GM23338 (cell line): ENCODE measurements at regions not wholly inside any gene's neighbourhood (a gene's known extent, or its start where the extent isn't known, plus 50 kb on each side); places are given as distances from the start of the nearest gene placed in this dataset.

Experiments used
- ATAC-seq: fragments of 200-7000 bp; cut with Tn5 transposase; 3 replicates; pipeline ENCODE4 v1.9.1; 2020
- DNase-seq: peaks from one replicate; pipeline ENCODE4 v3.0.0-alpha.2; 2015; ENCODE audit warnings: low spot score
- H2AFZ ChIP-seq: fragments of 200-600 bp; sonication (generic); 2 replicates; pipeline ENCODE4 v1.8.0; 2016; ENCODE audit warnings: antibody characterized with exemption, mild to moderate bottlenecking, moderate library complexity
- H3F3A ChIP-seq: fragments of 200-600 bp; sonication (generic); replicated peaks from 2 replicates; pipeline ENCODE4 v1.8.0; 2017; ENCODE audit warnings: antibody characterized with exemption, mixed run types, low read depth
- H3K27ac ChIP-seq: fragments of 200-600 bp; sonication (generic); 2 replicates; pipeline ENCODE4 v1.6.1; 2016; ENCODE audit warnings: low read depth
- H3K27me3 ChIP-seq: fragments of 200-600 bp; sonication (generic); 2 replicates; pipeline ENCODE4 v1.8.0; 2016; ENCODE audit warnings: mild to moderate bottlenecking, mixed run types, moderate library complexity; ENCODE audit not compliant: insufficient read depth
- H3K36me3 ChIP-seq: fragments of 200-600 bp; sonication (generic); 2 replicates; pipeline ENCODE4 v1.8.0; 2016; ENCODE audit warnings: mild to moderate bottlenecking; ENCODE audit not compliant: insufficient read depth
- H3K4me1 ChIP-seq: fragments of 200-600 bp; sonication (generic); 2 replicates; pipeline ENCODE4 v1.8.0; 2016; ENCODE audit warnings: mild to moderate bottlenecking, moderate library complexity; ENCODE audit not compliant: insufficient read depth
- H3K4me2 ChIP-seq: fragments of 200-600 bp; sonication (generic); 2 replicates; pipeline ENCODE4 v1.7.1; 2017; ENCODE audit warnings: mixed run types
- H3K4me3 ChIP-seq: fragments of 200-600 bp; sonication (generic); 2 replicates; pipeline ENCODE4 v1.6.1; 2016; ENCODE audit warnings: mixed run types
- H3K79me2 ChIP-seq: fragments of 200-600 bp; sonication (generic); replicated peaks from 2 replicates; pipeline ENCODE4 v1.8.0; 2017; ENCODE audit warnings: mild to moderate bottlenecking; ENCODE audit not compliant: insufficient read depth
- H3K9me2 ChIP-seq: fragments of 200-600 bp; sonication (generic); 2 replicates; pipeline ENCODE4 v1.8.0; 2017; ENCODE audit not compliant: insufficient read depth
- H4K20me1 ChIP-seq: fragments of 200-600 bp; sonication (generic); replicated peaks from 2 replicates; pipeline ENCODE4 v1.8.0; 2017; ENCODE audit warnings: mild to moderate bottlenecking; ENCODE audit not compliant: insufficient read depth
- H3K27ac Mint-ChIP-seq: 2 replicates; pipeline ENCODE4 v1.8.0; 2020; ENCODE audit warnings: inconsistent platforms, mild to moderate bottlenecking, moderate library complexity, mixed read lengths
- H3K27me3 Mint-ChIP-seq: 3 replicates; pipeline ENCODE4 v1.8.0; 2022; ENCODE audit warnings: low read depth, mild to moderate bottlenecking, moderate library complexity, mixed read lengths, inconsistent platforms; ENCODE audit not compliant: insufficient read depth, poor library complexity
- H3K36me3 Mint-ChIP-seq: 3 replicates; pipeline ENCODE4 v1.8.0; 2021; ENCODE audit warnings: low read depth, mild to moderate bottlenecking, inconsistent platforms, moderate library complexity, mixed read lengths
- H3K4me1 Mint-ChIP-seq: 3 replicates; pipeline ENCODE4 v1.8.0; 2020; ENCODE audit warnings: mild to moderate bottlenecking, inconsistent platforms, mixed read lengths
- H3K4me3 Mint-ChIP-seq: 3 replicates; pipeline ENCODE4 v1.8.0; 2021; ENCODE audit warnings: moderate library complexity, mild to moderate bottlenecking, inconsistent platforms, mixed read lengths
- H3K9me3 Mint-ChIP-seq: 3 replicates; pipeline ENCODE4 v1.8.0; 2020; ENCODE audit warnings: moderate library complexity, mild to moderate bottlenecking, inconsistent platforms, mixed read lengths
- CREB1 ChIP-seq: fragments of 250-450 bp; sonication (Bioruptor Pico); IDR thresholded peaks from 2 replicates; pipeline ENCODE4 v1.5.0; 2020; ENCODE audit warnings: low read depth, mild to moderate bottlenecking, moderate library complexity
- CTCF ChIP-seq, 2 experiments: fragments of 200-600 bp in 1 of 2; sonication (generic) in 1 of 2; conservative IDR thresholded peaks; 2 replicates each; pipeline versions ENCODE4 v1.5.1 to v1.6.1; 2016 to 2017; ENCODE audit warnings: antibody characterized with exemption in 2 of 2, low read depth in 2 of 2, mild to moderate bottlenecking in 2 of 2, moderate library complexity in 1 of 2
- ETS1 ChIP-seq: IDR thresholded peaks from 2 replicates; pipeline ENCODE4 v1.6.1; 2016; ENCODE audit warnings: antibody characterized with exemption
- EZH2 ChIP-seq: fragments of 200-600 bp; sonication (generic); IDR thresholded peaks from one replicate; pipeline ENCODE4 v1.8.0; 2017; ENCODE audit warnings: antibody characterized with exemption, mild to moderate bottlenecking, low read depth; ENCODE audit not compliant: unreplicated experiment
- EZH2phosphoT487 ChIP-seq: fragments of 200-600 bp; sonication (generic); IDR thresholded peaks from one replicate; pipeline ENCODE4 v1.8.1; 2018; ENCODE audit warnings: antibody characterized with exemption; ENCODE audit not compliant: unreplicated experiment
- JUNB ChIP-seq: IDR thresholded peaks from one replicate; pipeline ENCODE4 v1.6.1; 2016; ENCODE audit warnings: antibody characterized with exemption; ENCODE audit not compliant: unreplicated experiment
- NANOG ChIP-seq: IDR thresholded peaks from 2 replicates; pipeline ENCODE4 v1.6.1; 2016; ENCODE audit warnings: antibody characterized with exemption, borderline replicate concordance
- STAT1 ChIP-seq: IDR thresholded peaks from one replicate; pipeline ENCODE4 v1.6.1; 2016; ENCODE audit warnings: antibody characterized with exemption; ENCODE audit not compliant: unreplicated experiment
- ZNF462 ChIP-seq: fragments of 250-450 bp; sonication (Bioruptor Pico); IDR thresholded peaks from 2 replicates; pipeline ENCODE4 v1.5.0; 2020; ENCODE audit warnings: mild to moderate bottlenecking, moderate library complexity

GRCh38 chr16:63183743-63184142, 1147.5 kb upstream of the CDH8 start (continued):
- no peak for TF ChIP-seq ZNF462 (CRISPR knock-in tag)
- no peak for TF ChIP-seq CREB1 (CRISPR knock-in tag)
- TF ChIP-seq CTCF (conservative IDR thresholded peaks at IDR 0.05; ENCODE audit: low read depth in 2 of 2): no peak
- TF ChIP-seq JUNB: no peak
- no peak for TF ChIP-seq ETS1
- no peak for TF ChIP-seq EZH2

- H3K27me3 Mint-ChIP-seq: no peaks in the 10 kb centered on the region
- H3K4me3 Mint-ChIP-seq: no peak overlapping the region
- H3K27ac Mint-ChIP-seq: no peak overlapping the region
- DNase-seq (no peak), ATAC-seq (no peak)
- H3K36me3 ChIP-seq: no peaks in the 10 kb centered on the region
- H4K20me1 ChIP-seq: no peaks in the 10 kb centered on the region
- TF ChIP-seq EZH2phosphoT487 (no peak), STAT1 (no peak), NANOG (no peak)
- H3K79me2 ChIP-seq: no peaks in the 10 kb centered on the region
- no peak overlapping the region for H3K4me2 ChIP-seq
- H3K27ac ChIP-seq: no peak overlapping the region
- no peaks in the 10 kb centered on the region for H3K27me3 ChIP-seq
- H2AFZ ChIP-seq: no peak overlapping the region
- H3K4me1 ChIP-seq: no peaks in the 10 kb centered on the region
- H3K4me1 Mint-ChIP-seq: no peaks in the 10 kb centered on the region
- no peaks in the 10 kb centered on the region for H3K9me3 Mint-ChIP-seq
- H3K9me2 ChIP-seq: no peaks in the 10 kb centered on the region
- H3F3A ChIP-seq: no peaks in the 10 kb centered on the region
- H3K4me3 ChIP-seq: no peak overlapping the region
- no peaks in the 10 kb centered on the region for H3K36me3 Mint-ChIP-seq
Observed at GRCh38 chr16:63175313-63175712, 1139.1 kb upstream of the CDH8 start.
